HG02970 (cell line): ENCODE measurements at regions not wholly inside any gene's neighbourhood (a gene's known extent, or its start where the extent isn't known, plus 50 kb on each side); places are given as distances from the start of the nearest gene placed in this dataset.
A peak's percentile ranks its signal among the peaks of the same experiment; 100 is the strongest.

Source experiments
- ATAC-seq: cut with Tn5 transposase; IDR thresholded peaks from one replicate; pipeline ENCODE4 v1.9.1; 2021; ENCODE audit warnings: mild to moderate bottlenecking, moderate library complexity, moderate number of reproducible peaks; ENCODE audit not compliant: unreplicated experiment, low FRiP score

- ATAC-seq = peak; percentile 88
Measured at GRCh38 chr1:82762829-82763532, 962.2 kb downstream of the ADGRL2 start.

GRCh38 chr1:82759035-82759434, 958.3 kb downstream of the ADGRL2 start:
- no peak for ATAC-seq

GRCh38 chr1:82755671-82756070, 954.9 kb downstream of the ADGRL2 start:
- no peak for ATAC-seq

- no peak for ATAC-seq
Measured at GRCh38 chr1:82755191-82755590, 954.5 kb downstream of the ADGRL2 start.

GRCh38 chr1:82752046-82752445, 951.3 kb downstream of the ADGRL2 start:
- ATAC-seq = no peak

GRCh38 chr1:82733645-82734044, 932.9 kb downstream of the ADGRL2 start:
- ATAC-seq = no peak

- ATAC-seq = no peak
Measured at GRCh38 chr1:82731216-82731615, 930.5 kb downstream of the ADGRL2 start.

GRCh38 chr1:82728206-82728605, 927.5 kb downstream of the ADGRL2 start:
- ATAC-seq = no peak

GRCh38 chr1:82724246-82724645, 923.5 kb downstream of the ADGRL2 start:
- ATAC-seq = no peak

- no peak for ATAC-seq
Measured at GRCh38 chr1:82722608-82723007, 921.9 kb downstream of the ADGRL2 start.

GRCh38 chr1:82721702-82722101, 921.0 kb downstream of the ADGRL2 start:
- ATAC-seq = no peak

- no peak for ATAC-seq
Measured at GRCh38 chr1:82718719-82719419, 918.1 kb downstream of the ADGRL2 start.

GRCh38 chr1:82710091-82710490, 909.4 kb downstream of the ADGRL2 start:
- no peak for ATAC-seq

GRCh38 chr1:82707681-82708080, 906.9 kb downstream of the ADGRL2 start:
- no peak for ATAC-seq

- no peak for ATAC-seq
Measured at GRCh38 chr1:82706741-82707140, 906.0 kb downstream of the ADGRL2 start.

GRCh38 chr1:82704966-82705365, 904.2 kb downstream of the ADGRL2 start:
- ATAC-seq = no peak

GRCh38 chr1:82704393-82704792, 903.7 kb downstream of the ADGRL2 start:
- no peak for ATAC-seq

GRCh38 chr1:82703951-82704350, 903.2 kb downstream of the ADGRL2 start:
- no peak for ATAC-seq

- no peak for ATAC-seq
Measured at GRCh38 chr1:82700476-82700875, 899.7 kb downstream of the ADGRL2 start.

- no peak for ATAC-seq
Measured at GRCh38 chr1:82697965-82698364, 897.2 kb downstream of the ADGRL2 start.

GRCh38 chr1:82695443-82695842, 894.7 kb downstream of the ADGRL2 start:
- ATAC-seq = no peak

GRCh38 chr1:82690411-82690810, 889.7 kb downstream of the ADGRL2 start:
- ATAC-seq = no peak
